ENCODE measurements at regions not wholly inside any gene's neighbourhood (a gene's known extent, or its start where the extent isn't known, plus 50 kb on each side); places are given as distances from the start of the nearest gene placed in this dataset.

DNA sequence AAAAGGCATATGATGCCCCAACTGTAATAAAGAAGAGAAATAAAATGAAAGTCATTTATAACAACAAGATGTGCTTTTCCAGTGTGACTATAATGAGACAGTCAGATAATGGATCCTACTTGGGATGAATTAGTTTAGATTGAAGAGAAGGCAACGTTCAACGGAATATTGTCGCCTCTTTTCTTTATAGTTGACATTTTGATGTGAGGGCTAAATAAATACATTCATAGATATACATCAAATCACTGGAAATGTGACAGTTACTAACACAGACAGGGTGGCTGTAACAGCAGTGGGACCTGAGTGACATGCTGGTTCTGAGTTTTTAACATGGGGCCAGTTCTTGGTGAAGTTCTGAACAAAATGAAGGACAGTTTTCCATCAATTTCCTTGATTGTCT is 61.1 kb upstream of the ATP2B2 start:
- H3K4me3 Mint-ChIP-seq, result no peak overlapping the region
- no peaks in the 10 kb centered on the region for H3K4me1 Mint-ChIP-seq
- no peak for TF ChIP-seq CTCF (IDR thresholded peaks at IDR 0.05)
- H3K27me3 Mint-ChIP-seq (ENCODE audit: low read depth, poor library complexity), result peaks cover 48% of the 10 kb centered on the region
- no peak for DNase-seq
- H3K9me3 Mint-ChIP-seq, result no peaks in the 10 kb centered on the region
- no peak overlapping the region for H3K27ac Mint-ChIP-seq
- H3K36me3 Mint-ChIP-seq (ENCODE audit: low read depth), result no peaks in the 10 kb centered on the region

- H3K4me3 Mint-ChIP-seq, result no peak overlapping the region
- H3K4me1 Mint-ChIP-seq, result no peaks in the 10 kb centered on the region
- DNase-seq, result no peak
- H3K9me3 Mint-ChIP-seq, result no peaks in the 10 kb centered on the region
- TF ChIP-seq CTCF (IDR thresholded peaks at IDR 0.05), result no peak
- peaks cover 41% of the 10 kb centered on the region for H3K27me3 Mint-ChIP-seq (ENCODE audit: low read depth, poor library complexity)
- H3K36me3 Mint-ChIP-seq (ENCODE audit: low read depth), result no peaks in the 10 kb centered on the region
- no peak overlapping the region for H3K27ac Mint-ChIP-seq
Measured at GRCh38 chr3:10568549-10568948, 63.2 kb upstream of the ATP2B2 start.

GRCh38 chr3:10570196-10570946 is 65.0 kb upstream of the ATP2B2 start:
- no peak for TF ChIP-seq CTCF (IDR thresholded peaks at IDR 0.05)
- no peak overlapping the region for H3K27ac Mint-ChIP-seq
- no peak overlapping the region for H3K4me3 Mint-ChIP-seq
- no peaks in the 10 kb centered on the region for H3K9me3 Mint-ChIP-seq
- peaks cover 39% of the 10 kb centered on the region for H3K27me3 Mint-ChIP-seq (ENCODE audit: low read depth, poor library complexity)
- no peaks in the 10 kb centered on the region for H3K36me3 Mint-ChIP-seq (ENCODE audit: low read depth)
- no peaks in the 10 kb centered on the region for H3K4me1 Mint-ChIP-seq
- no peak for DNase-seq

- DNase-seq, result no peak
- Mint-ChIP-seq H3K27ac (no peak overlapping the region), H3K9me3 (no peaks in the 10 kb centered on the region), H3K27me3 (ENCODE audit: low read depth, poor library complexity) (peaks cover 25% of the 10 kb centered on the region), H3K4me1 (no peaks in the 10 kb centered on the region), H3K4me3 (no peak overlapping the region), H3K36me3 (ENCODE audit: low read depth) (no peaks in the 10 kb centered on the region)
- no peak for TF ChIP-seq CTCF (IDR thresholded peaks at IDR 0.05)
Measured at GRCh38 chr3:10574101-10574620, 68.8 kb upstream of the ATP2B2 start.

GRCh38 chr3:10575601-10576160 is 70.3 kb upstream of the ATP2B2 start:
- H3K36me3 Mint-ChIP-seq (ENCODE audit: low read depth), result no peaks in the 10 kb centered on the region
- peaks cover 29% of the 10 kb centered on the region for H3K27me3 Mint-ChIP-seq (ENCODE audit: low read depth, poor library complexity)
- H3K27ac Mint-ChIP-seq, result no peak overlapping the region
- no peak for TF ChIP-seq CTCF (IDR thresholded peaks at IDR 0.05)
- H3K4me3 Mint-ChIP-seq, result no peak overlapping the region
- DNase-seq, result no peak
- H3K4me1 Mint-ChIP-seq, result no peaks in the 10 kb centered on the region
- H3K9me3 Mint-ChIP-seq, result no peaks in the 10 kb centered on the region

DNA sequence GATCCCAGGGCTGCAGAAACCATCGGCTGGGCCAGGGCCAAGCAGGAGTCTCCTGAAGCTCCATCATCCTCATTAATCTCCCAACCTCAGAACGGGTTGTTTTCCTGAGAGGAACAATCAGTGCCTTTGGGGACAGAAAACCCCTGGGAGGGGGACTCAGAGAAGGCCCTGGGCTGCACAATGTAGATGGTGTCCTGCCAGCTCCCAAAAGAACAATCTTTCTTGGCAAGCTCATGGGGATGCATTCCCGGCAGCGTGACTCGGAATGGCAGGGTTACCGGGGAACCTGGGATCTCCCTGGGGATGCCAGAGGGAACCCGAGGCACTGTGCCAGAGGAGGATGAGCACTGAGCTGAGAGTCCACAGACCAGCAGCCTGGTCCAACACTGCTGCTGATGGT is 72.1 kb upstream of the ATP2B2 start:
- Mint-ChIP-seq H3K27ac (no peak overlapping the region), H3K27me3 (ENCODE audit: low read depth, poor library complexity) (peaks cover 32% of the 10 kb centered on the region), H3K9me3 (no peaks in the 10 kb centered on the region), H3K4me1 (no peaks in the 10 kb centered on the region), H3K36me3 (ENCODE audit: low read depth) (no peaks in the 10 kb centered on the region), H3K4me3 (no peak overlapping the region)
- no peak for DNase-seq
- TF ChIP-seq CTCF (IDR thresholded peaks at IDR 0.05), result no peak
